Left renal pelvis (tissue), 4 donors: ENCODE measurements at regions not wholly inside any gene's neighbourhood (a gene's known extent, or its start where the extent isn't known, plus 50 kb on each side); places are given as distances from the start of the nearest gene placed in this dataset.
"Not testable (repeated sequence)": the region's sequence is repeated elsewhere in the genome, so short reads cannot be mapped to it uniquely, and the experiment has no call there.

Experiments used
- DNase-seq, 4 donors: peaks; one replicate each; pipeline ENCODE4 v3.0.0-alpha.2; 2013; ENCODE audit warnings: low read depth in 4 of 4, low spot score in 3 of 4

- no peak for DNase-seq
Observed at GRCh38 chr1:101185421-101185820, 51.4 kb upstream of the S1PR1 start.

DNA sequence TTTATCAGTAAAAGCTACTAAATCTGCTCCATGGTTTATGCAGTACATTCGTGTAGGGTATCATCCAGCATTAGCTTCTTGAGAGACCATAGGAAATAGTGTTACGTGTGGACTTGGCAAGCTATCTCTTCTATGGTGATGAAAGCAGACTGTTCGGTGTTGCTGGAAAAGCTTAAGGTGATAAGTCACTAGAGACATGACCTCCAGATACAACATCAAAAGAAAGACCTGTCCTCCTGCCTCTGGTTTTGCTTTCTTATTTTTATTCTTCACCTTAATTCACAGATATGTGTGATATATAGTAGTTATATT is 53.5 kb upstream of the S1PR1 start:
- no peak for DNase-seq

GRCh38 chr1:101182627-101183387 is 54.0 kb upstream of the S1PR1 start:
- no peak for DNase-seq

GRCh38 chr1:101181930-101182329 is 54.9 kb upstream of the S1PR1 start:
- no peak for DNase-seq

DNA sequence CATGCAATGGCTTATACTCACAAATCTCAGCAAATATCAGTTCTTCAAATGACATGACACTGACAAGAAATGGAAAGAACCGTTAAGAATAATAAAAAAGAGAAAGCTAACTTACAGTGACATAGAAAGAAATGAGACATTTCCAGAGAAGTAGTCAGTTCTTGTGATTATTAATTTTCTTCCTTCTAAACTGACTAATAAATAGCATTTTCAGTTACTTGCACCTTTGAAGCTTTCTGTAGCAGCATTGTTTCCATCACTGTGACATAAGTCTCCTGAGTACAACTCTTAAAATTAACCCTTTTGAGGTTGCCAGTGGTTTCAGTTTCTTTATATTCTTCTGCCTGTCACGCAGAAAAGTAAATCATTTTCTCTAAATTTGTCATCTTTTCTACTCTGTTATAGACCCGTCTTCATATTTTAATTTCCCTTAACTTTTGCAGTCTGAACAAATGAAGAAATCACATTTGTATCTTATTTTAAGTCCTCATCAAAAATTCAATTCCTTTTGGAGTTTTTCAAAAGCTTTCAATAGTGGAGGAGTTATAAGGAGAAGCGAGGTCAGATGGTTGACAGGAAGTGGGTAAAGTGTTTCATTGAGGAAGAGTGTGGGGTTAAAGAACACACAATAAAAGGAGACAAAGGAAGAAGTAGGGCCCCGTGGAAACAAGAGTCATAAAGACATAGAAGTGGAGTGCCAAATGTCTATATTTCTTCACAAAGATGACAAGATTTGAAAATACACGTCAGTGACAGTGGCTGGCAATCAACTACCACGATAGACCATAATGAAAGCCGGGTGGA is 57.9 kb upstream of the S1PR1 start:
- DNase-seq = no peak

GRCh38 chr1:101178341-101178687 is 58.5 kb upstream of the S1PR1 start:
- DNase-seq = no peak

DNA sequence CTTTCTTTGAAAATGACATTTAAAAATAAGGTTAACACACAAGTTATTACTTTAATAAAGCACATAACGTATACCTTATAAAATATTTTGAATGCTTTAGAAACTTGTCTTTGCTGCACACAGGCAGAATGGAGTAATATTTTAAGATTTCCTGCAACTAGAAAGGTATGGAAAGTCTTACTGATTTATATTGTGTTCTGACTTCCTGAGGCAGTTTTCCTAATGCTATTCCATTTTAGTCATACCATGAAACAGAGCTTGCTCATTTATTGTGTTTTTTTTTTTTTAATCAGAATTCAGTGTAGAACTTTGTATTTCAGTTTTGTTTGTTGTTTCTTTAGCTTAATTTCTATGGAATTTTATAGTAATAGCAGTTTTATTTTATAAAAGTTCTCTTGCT is 60.9 kb upstream of the S1PR1 start:
- DNase-seq = no peak

- no peak for DNase-seq
Observed at GRCh38 chr1:101175466-101175865, 61.4 kb upstream of the S1PR1 start.

GRCh38 chr1:101174722-101175121 is 62.1 kb upstream of the S1PR1 start:
- no peak for DNase-seq

DNA sequence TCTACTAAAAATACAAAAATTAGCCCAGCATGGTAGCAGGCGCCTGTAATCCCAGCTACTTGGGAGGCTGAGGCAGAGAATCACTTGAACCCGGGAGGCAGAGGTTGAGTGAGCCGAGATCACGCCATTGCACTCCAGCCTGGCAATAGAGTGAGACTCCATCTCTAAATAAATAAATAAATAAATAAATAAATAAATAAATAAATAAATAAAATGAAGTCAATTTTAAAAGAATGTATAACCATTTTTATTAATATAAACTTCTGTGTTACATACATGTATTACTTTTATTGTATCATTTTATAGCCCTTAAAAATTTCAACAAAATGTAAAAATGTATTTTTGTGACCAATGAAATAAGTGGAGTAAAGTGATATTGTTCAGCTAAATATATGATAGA is 62.5 kb upstream of the S1PR1 start:
- DNase-seq = not testable (repeated sequence)

GRCh38 chr1:101170506-101171050 is 66.2 kb upstream of the S1PR1 start:
- no peak for DNase-seq

- no peak for DNase-seq
Observed at GRCh38 chr1:101167891-101168290, 68.9 kb upstream of the S1PR1 start.

GRCh38 chr1:101166583-101167120 is 70.2 kb upstream of the S1PR1 start:
- no peak for DNase-seq

DNA sequence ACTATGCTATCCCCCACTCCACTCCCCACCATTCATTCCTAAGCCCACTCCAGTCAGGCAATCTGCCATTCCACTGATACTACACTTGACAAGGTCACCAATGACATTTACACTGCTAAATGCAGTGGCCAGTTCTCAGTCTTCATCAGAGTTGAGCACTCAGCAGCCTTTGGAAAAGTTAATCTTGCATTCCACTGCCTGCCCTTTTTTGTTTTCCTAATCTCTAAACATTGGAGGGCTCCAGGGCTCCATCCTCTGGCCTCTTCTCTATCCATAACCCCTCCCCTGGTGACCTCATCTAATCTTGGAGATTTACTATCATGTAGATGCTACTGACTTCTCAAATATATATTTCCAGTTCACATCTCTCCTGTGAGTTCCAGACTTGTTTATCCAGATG is 70.9 kb upstream of the S1PR1 start:
- no peak for DNase-seq

DNA sequence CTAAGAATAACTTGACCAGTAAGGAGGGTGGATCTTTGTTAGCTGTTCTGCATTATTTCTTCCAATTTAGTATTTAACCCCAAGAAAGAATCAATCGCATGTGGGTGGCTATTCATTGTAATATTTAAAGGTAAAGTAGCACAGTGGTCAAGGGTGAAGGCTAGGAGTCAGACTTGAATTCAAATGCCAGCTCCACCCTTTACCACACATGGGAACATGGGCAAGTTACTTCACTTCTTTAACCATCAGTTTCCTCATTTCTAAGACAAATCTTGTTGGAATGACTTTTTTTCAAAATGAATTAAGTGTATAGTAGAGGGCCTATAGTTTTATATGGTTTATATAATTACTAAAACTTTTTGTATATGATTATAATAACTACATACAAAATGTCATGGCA is 71.3 kb upstream of the S1PR1 start:
- DNase-seq = no peak

DNA sequence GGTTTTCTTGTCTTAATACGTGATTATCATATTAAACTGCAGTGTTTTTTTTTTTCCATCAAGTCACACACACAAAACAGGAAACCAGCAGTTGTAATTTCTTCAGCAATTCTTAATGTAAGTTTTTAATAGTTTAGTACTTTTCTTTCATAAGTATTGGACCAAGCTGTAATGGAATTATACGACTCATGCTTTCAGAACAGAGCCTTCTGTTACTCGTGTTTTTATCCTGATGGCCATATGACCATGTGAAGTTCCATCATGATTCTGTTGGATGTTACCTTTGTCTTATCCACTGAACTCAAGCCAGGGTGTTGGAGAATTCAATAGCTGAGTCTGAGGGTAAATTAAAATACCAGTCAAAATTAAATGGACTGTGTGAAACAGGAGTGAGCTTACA is 72.0 kb upstream of the S1PR1 start:
- DNase-seq = no peak

- peak in 1 of 4 donors; percentile 20 for DNase-seq
Observed at GRCh38 chr1:101162736-101163735, 73.8 kb upstream of the S1PR1 start.

DNA sequence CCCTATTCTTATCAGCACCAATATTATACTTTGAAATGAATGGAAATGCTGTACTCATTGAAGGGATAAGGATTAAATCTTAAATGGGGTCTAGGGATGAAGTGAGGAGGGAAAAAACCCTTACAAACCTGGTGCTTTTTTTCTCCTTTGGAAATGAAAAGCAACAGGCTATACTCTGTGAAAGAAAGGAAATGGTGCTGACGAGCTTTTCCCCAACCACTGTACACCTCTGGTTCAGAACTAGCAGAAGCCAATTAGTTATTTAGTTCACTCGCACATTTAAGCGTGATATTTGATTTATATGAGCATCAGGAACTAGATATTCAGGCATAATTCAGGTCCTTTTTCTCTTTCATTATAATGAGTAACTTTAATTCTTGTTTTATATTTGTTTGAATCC is 74.5 kb upstream of the S1PR1 start:
- DNase-seq = no peak

GRCh38 chr1:101161619-101162018 is 75.2 kb upstream of the S1PR1 start:
- DNase-seq = no peak

GRCh38 chr1:101158424-101158823 is 78.4 kb upstream of the S1PR1 start:
- no peak for DNase-seq

- no peak for DNase-seq
Observed at GRCh38 chr1:101154547-101154946, 82.3 kb upstream of the S1PR1 start.
